DLD1 (cell line): ENCODE measurements at regions not wholly inside any gene's neighbourhood (a gene's known extent, or its start where the extent isn't known, plus 50 kb on each side); places are given as distances from the start of the nearest gene placed in this dataset.
"Not testable (repeated sequence)": the region's sequence is repeated elsewhere in the genome, so short reads cannot be mapped to it uniquely, and the experiment has no call there.

Experiments used
- in situ Hi-C: cut with HindIII; loops from 2 replicates; pipeline ENCODE4 v1.10.0; 2017; ENCODE audit warnings: low sequenced_read_pairs

DNA sequence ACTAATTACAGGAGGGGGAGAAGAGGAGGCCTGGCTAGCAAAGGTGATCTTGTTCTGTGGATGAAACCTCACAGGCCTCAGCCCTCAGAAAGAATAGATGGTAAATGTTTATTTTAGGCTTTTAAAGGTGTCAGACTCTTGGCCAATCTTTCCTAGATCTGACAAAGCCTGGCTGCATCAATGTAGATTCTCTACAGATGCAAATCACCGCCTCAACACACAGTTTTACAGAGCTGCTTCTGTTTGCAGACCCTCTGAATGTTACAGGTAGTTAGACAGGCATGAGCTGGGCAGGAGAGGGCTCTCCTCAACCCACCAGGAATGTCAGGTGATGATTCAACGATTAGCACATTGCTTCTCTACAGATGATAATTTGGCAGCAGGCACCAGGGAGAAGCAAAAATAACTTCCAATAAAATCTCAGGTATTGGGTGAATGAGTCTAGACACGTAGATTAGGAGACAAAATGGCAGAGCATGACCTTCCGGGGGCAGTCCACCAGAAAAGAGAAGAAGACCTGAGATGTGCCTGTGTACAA lies 105.4 kb upstream of the VANGL1 start:
- in situ Hi-C loops, result no loop called here

GRCh38 chr1:115534106-115534505 lies 107.7 kb upstream of the VANGL1 start:
- in situ Hi-C loops, result no loop called here

- in situ Hi-C loops, result no loop called here
Observed at GRCh38 chr1:115531631-115532264, 110.0 kb upstream of the VANGL1 start.

DNA sequence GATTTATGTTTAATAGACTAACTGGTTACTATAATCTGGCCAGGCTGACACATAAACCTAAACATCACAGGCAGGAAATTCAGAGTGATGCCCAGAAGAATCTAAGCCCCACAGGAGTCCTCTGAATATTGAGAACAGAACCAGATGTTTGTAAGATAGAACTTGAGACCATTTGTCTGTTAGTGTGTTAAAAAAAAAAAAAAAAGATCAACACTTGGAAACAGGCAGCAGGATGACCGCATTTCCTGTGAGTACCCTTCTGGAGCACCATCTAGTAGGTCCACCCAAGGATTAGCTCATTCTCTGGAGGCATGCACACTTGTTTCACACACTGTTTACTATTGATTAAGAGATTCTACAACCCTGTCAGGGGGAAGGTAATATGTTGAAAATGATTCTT lies 111.4 kb upstream of the VANGL1 start:
- in situ Hi-C loops, result no loop called here

- in situ Hi-C loops, result no loop called here
Observed at GRCh38 chr1:115529216-115529897, 112.4 kb upstream of the VANGL1 start.

DNA sequence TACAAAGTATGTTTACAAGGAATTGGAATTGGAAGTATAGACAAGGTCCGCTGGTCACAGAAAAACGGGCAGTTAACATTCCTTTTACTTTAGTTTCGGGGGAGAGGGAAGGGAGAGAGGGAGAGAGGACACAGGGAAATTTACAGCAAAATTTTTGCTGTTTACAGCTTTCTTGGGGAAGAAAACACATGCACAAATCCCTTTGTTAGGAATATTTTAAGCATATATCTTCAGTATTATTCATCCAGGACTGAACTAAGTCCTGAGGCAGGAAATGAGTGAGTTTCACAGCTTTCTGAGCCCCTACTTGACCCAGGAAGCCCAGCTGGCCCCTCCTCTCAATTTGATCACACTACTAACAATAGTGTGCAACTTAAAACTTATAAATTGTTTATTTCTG lies 113.4 kb upstream of the VANGL1 start:
- in situ Hi-C loops, result not testable (repeated sequence)

GRCh38 chr1:115527746-115528145 lies 114.0 kb upstream of the VANGL1 start:
- in situ Hi-C loops, result no loop called here

DNA sequence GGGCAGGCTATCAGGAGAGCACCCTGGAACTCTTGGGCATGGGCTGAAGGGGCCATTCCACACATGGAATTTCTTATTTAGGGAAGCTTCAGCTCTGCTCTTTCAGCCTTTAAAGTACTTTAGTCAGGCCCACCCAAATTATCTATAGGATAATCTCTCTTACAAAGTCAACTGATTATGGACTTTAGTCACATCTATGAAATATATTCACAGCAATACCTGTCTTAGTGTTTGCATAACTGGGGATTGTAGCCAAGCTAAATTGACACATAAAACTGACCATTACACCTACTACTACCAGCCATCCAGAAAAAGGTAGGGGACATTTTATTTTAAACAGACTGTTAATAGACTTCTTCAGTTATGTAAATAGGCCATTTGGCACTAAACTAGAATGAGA lies 114.9 kb upstream of the VANGL1 start:
- in situ Hi-C loops, result no loop called here

- in situ Hi-C loops, result no loop called here
Observed at GRCh38 chr1:115524236-115524635, 117.5 kb upstream of the VANGL1 start.

DNA sequence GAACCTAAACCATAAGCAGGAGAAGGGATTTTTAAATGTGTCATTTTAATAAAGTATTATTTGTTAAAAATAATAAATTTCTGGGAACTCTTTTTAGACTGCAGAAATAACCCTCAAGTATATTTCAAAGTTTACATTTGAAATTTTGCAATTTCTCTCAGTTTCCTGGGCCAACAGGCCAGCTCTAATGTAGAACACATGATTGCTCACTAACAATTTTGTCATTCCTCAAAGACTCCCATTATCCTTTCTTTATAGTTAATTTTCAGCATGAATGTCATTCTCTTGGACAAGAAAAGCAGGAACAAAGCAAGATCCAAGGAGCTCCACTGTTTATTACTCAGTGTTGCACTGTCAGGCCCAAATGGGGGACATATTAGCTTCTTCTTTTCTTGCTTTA lies 119.4 kb upstream of the VANGL1 start:
- in situ Hi-C loops, result no loop called here

- in situ Hi-C loops, result no loop called here
Observed at GRCh38 chr1:115515270-115515669, 126.5 kb upstream of the VANGL1 start.

DNA sequence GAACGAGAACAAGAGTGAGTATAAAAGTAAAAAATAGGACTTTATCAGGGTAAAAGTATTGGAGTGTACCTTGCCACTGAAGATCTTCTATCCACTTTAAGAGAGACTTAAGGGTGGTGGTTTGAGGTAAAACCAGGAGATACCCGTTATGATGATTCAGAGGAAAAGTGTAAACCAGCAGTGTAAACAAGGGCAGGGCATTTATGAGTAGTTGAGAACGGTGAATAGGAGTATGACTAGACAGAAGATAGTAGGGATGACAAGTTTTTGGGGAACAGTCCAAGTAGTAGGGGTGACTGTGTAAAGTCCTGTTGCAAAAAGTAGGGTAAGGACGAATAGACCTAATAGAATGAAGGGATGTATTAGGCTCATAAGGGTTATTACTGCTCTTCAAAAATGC lies 131.5 kb upstream of the VANGL1 start:
- in situ Hi-C loops, result not testable (repeated sequence)

DNA sequence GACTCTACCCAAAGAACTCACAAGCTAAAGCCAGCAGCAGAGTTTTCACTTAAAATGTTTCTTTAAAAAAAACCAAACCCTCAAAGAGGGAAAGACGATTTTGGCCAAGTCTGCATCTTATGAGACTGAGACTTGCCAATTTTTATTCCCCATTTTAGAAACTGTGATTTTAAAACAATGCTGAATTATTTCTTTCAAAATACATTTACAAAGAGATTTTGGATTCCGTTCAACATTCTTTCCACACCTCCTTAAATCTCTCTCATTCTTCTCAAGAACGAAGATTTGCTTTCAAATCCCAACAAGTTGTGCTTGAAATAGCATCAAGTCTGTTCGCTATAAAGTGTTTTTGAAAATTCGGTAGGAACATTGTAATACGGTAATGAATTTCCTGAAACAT lies 133.9 kb upstream of the VANGL1 start:
- in situ Hi-C loops, result no loop called here

DNA sequence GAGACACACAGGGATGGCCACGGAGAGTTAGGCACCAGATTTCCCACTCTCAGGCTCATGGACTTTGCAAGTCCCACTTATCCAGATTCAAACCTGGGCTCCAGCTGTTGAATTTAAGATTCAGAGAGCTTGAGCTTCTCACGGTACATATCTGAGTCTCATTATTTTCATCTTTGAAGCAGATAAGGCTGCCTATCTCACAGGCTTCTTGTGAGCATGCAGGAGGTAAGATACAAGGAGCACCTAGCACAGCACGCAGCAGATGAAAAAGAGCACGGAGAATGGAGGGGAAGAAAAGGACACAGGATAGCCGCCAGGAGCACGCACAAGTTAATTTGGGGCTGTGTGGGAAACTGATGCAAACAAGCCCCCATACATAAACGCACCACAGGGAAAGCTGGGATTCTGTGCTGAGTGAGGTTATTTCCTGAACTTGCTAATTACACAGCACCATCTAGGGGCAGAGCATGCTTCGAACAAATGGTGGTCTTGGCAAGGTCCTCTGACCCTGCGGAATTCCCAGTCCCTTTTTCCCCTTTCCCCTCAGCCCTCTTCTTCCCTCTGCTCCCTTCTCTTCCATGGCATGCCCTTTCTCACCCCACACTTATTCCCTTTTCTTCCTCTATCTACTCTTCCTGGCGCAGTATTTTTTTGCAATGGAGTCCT lies 134.7 kb upstream of the VANGL1 start:
- in situ Hi-C loops, result no loop called here

DNA sequence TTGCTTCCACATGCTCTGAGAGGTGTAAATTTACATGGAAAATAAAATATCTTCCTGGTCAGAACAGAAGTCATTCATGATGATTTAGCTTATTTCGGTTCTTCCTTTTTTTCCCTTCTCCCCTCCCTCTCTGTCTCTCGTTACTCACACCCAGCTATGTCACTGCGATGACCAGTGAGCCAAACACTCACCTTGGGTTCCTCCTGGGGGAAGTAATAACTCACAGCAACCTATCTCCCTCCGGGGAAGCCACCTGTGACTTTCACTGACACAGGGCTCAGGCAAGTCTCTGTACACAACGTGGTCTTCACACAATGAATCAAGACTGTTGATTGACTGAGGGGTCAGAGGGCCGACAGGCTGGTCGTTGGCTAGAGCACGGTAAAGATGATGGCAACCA lies 135.3 kb upstream of the VANGL1 start:
- in situ Hi-C loops, result no loop called here

DNA sequence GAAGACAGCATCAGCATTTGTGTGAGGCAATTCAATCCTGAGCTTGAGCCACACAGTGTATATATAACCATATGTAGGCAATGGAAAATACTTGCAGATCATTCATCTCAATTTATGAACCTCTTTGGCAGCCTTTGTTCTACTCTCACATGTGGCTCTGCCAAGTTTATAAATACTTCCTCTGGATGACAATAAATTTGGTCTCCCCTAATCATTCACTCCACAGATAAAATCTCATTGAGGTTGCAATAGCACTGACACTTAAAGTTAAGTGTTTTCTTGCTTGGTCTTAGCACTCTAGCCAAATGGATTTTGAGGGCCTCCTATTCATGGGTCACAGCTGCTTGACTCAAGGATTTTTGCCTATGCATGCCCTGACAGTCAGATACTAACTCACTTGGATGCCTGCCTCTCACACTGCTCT lies 136.6 kb upstream of the VANGL1 start:
- in situ Hi-C loops, result no loop called here

GRCh38 chr1:115502183-115502582 lies 139.6 kb upstream of the VANGL1 start:
- in situ Hi-C loops, result not testable (repeated sequence)

- in situ Hi-C loops, result no loop called here
Observed at GRCh38 chr1:115501476-115501875, 140.3 kb upstream of the VANGL1 start.

DNA sequence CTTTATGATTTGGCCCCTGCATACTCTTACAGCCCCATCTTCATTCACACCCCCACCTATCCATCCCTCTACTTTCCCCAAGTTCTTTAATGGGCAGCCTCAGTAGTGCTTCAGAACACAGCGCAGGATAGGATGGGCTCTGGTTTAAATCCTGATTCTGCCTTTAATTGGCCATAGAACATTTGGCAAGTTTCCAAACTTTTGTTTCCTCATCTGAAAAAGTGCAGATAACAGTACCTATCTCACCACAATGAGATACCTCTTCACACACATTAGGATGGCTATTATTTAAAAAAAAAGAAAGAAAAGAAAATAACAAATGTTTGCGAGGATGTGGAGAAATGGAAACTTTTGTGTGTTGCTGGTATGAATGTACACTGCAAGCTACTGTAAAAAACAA lies 142.5 kb upstream of the VANGL1 start:
- in situ Hi-C loops, result no loop called here

DNA sequence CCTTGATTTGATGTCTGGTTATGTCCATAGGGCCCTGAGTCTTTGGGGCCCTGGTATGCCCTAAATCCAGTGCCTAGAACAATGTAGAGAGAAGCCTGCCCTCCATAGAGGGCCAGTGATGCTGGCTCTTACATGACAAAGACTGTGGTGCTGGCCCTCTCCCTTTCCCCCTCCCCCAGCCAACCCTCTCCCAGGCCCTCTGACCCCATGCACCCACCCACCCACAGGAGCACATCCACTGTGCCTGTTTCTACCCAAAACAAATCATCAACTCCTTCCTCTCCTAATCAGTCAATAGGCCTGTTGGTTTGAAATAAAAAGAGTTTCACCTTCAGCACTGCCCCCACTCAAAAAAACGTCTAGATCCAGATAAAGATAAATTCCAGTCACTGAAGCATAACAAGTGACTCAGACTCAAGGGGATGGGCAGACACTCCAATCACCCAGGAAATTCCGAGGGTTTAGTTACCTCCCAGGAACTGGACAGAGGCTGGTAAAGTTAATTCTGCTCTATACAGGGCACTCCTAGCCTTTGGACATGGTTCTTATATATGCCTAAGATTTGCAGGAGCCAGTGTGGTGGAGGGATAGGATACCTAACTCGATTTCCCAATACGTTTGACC lies 144.8 kb upstream of the VANGL1 start:
- in situ Hi-C loops, result no loop called here

DNA sequence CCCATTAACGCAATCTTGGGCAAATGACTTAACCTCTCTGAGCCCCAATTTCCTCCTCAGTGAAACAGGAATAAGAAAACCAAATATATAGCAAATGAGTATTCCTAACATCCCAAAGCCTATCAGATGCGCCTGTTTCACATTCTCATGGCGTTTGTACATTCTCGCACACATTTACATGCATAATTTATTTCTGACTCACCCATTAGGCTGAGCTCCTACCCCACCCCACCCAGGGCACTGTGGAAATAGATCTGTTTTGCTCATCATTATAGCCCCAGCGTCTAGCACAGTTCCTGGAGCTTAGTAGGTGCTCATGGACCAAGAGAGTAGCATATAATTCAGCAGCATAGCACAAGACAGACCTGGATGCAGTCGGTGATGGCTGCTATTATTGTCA lies 146.1 kb upstream of the VANGL1 start:
- in situ Hi-C loops, result no loop called here

GRCh38 chr1:115495111-115495510 lies 146.7 kb upstream of the VANGL1 start:
- in situ Hi-C loops, result no loop called here
